ENCODE measurements at regions not wholly inside any gene's neighbourhood (a gene's known extent, or its start where the extent isn't known, plus 50 kb on each side); places are given as distances from the start of the nearest gene placed in this dataset.

- no peak for DNase-seq (ENCODE audit: low read depth)
These were observed 258.7 kb upstream of the HS6ST1 start for GRCh38 chr2:128577141-128577930.

GRCh38 chr2:128578406-128579390, 260.0 kb upstream of the HS6ST1 start:
- no peak for DNase-seq (ENCODE audit: low read depth)

- no peak for DNase-seq (ENCODE audit: low read depth)
These were observed 261.2 kb upstream of the HS6ST1 start for GRCh38 chr2:128579825-128580224.

GRCh38 chr2:128580988-128581848, 262.6 kb upstream of the HS6ST1 start:
- DNase-seq (ENCODE audit: low read depth), result no peak

GRCh38 chr2:128581849-128582244, 263.2 kb upstream of the HS6ST1 start:
- no peak for DNase-seq (ENCODE audit: low read depth)

- no peak for DNase-seq (ENCODE audit: low read depth)
These were observed 265.7 kb upstream of the HS6ST1 start for GRCh38 chr2:128584296-128584890.

- DNase-seq (ENCODE audit: low read depth), result peak; percentile 17
These were observed 267.0 kb upstream of the HS6ST1 start for GRCh38 chr2:128585706-128586105.

- DNase-seq (ENCODE audit: low read depth), result no peak
These were observed 271.0 kb upstream of the HS6ST1 start for GRCh38 chr2:128589681-128590080.

GRCh38 chr2:128590309-128591021, 271.8 kb upstream of the HS6ST1 start:
- no peak for DNase-seq (ENCODE audit: low read depth)

- no peak for DNase-seq (ENCODE audit: low read depth)
These were observed 272.6 kb upstream of the HS6ST1 start for GRCh38 chr2:128591022-128591860.

GRCh38 chr2:128591861-128592822, 273.5 kb upstream of the HS6ST1 start:
- no peak for DNase-seq (ENCODE audit: low read depth)

GRCh38 chr2:128593518-128593878, 274.8 kb upstream of the HS6ST1 start:
- DNase-seq (ENCODE audit: low read depth), result no peak

- no peak for DNase-seq (ENCODE audit: low read depth)
These were observed 275.4 kb upstream of the HS6ST1 start for GRCh38 chr2:128593879-128594650.

- DNase-seq (ENCODE audit: low read depth), result no peak
These were observed 275.9 kb upstream of the HS6ST1 start for GRCh38 chr2:128594651-128594910.

- DNase-seq (ENCODE audit: low read depth), result no peak
These were observed 276.4 kb upstream of the HS6ST1 start for GRCh38 chr2:128594953-128595677.

- no peak for DNase-seq (ENCODE audit: low read depth)
These were observed 277.2 kb upstream of the HS6ST1 start for GRCh38 chr2:128595763-128596395.

All from RPMI7951 (cell line).